Left kidney (tissue), 1 donor: ENCODE measurements at regions not wholly inside any gene's neighbourhood (a gene's known extent, or its start where the extent isn't known, plus 50 kb on each side); places are given as distances from the start of the nearest gene placed in this dataset.

Source experiments
- DNase-seq: peaks from one replicate; pipeline ENCODE4 v3.0.0-alpha.2; 2013

GRCh38 chr14:98724734-98725133 lies 547.3 kb downstream of the BCL11B start:
- no peak for DNase-seq

- no peak for DNase-seq
Observed at GRCh38 chr14:98725191-98725590, 546.8 kb downstream of the BCL11B start.

GRCh38 chr14:98725676-98726075 lies 546.3 kb downstream of the BCL11B start:
- no peak for DNase-seq

GRCh38 chr14:98726585-98727405 lies 545.2 kb downstream of the BCL11B start:
- DNase-seq, result no peak

GRCh38 chr14:98728024-98728423 lies 544.0 kb downstream of the BCL11B start:
- no peak for DNase-seq

- DNase-seq, result no peak
Observed at GRCh38 chr14:98728836-98729235, 543.2 kb downstream of the BCL11B start.

- no peak for DNase-seq
Observed at GRCh38 chr14:98731286-98731685, 540.7 kb downstream of the BCL11B start.

- DNase-seq, result no peak
Observed at GRCh38 chr14:98731701-98732100, 540.3 kb downstream of the BCL11B start.

GRCh38 chr14:98733536-98733935 lies 538.5 kb downstream of the BCL11B start:
- DNase-seq, result no peak

- no peak for DNase-seq
Observed at GRCh38 chr14:98736701-98737338, 535.2 kb downstream of the BCL11B start.

GRCh38 chr14:98741523-98741922 lies 530.5 kb downstream of the BCL11B start:
- no peak for DNase-seq

GRCh38 chr14:98742001-98742400 lies 530.0 kb downstream of the BCL11B start:
- no peak for DNase-seq

- DNase-seq, result no peak
Observed at GRCh38 chr14:98743536-98743935, 528.5 kb downstream of the BCL11B start.

- DNase-seq, result no peak
Observed at GRCh38 chr14:98748966-98749365, 523.0 kb downstream of the BCL11B start.

- DNase-seq, result no peak
Observed at GRCh38 chr14:98751110-98751509, 520.9 kb downstream of the BCL11B start.

- no peak for DNase-seq
Observed at GRCh38 chr14:98752660-98753059, 519.3 kb downstream of the BCL11B start.

- DNase-seq, result no peak
Observed at GRCh38 chr14:98754343-98755020, 517.5 kb downstream of the BCL11B start.

- no peak for DNase-seq
Observed at GRCh38 chr14:98756749-98757148, 515.2 kb downstream of the BCL11B start.

GRCh38 chr14:98758440-98758839 lies 513.6 kb downstream of the BCL11B start:
- no peak for DNase-seq

GRCh38 chr14:98761993-98762392 lies 510.0 kb downstream of the BCL11B start:
- DNase-seq, result no peak

- DNase-seq, result no peak
Observed at GRCh38 chr14:98766818-98767217, 505.2 kb downstream of the BCL11B start.

GRCh38 chr14:98769326-98769725 lies 502.7 kb downstream of the BCL11B start:
- DNase-seq, result no peak

- DNase-seq, result no peak
Observed at GRCh38 chr14:98770151-98770550, 501.8 kb downstream of the BCL11B start.
